ENCODE measurements at regions not wholly inside any gene's neighbourhood (a gene's known extent, or its start where the extent isn't known, plus 50 kb on each side); places are given as distances from the start of the nearest gene placed in this dataset.

DNA sequence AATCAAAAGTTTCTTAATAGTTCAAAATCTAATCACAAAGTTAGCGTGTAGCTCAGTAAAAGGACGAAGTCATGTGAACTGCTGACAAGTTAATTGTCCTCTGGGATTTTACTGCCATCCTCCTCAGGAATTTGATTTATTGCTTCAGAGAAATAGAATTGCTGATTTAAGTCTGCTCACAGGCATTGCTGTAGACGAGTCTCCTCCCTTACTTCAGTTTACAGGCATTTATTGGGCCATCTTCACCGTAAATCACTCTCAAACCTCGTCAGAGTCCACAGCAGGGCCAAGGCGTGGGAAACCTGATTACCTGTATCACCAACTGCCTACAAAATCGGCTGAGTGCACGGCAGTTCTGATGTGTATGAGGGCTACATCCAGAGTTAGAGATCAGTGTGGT is 119.1 kb upstream of the PDE10A start:
- TF ChIP-seq, protein P1, sequence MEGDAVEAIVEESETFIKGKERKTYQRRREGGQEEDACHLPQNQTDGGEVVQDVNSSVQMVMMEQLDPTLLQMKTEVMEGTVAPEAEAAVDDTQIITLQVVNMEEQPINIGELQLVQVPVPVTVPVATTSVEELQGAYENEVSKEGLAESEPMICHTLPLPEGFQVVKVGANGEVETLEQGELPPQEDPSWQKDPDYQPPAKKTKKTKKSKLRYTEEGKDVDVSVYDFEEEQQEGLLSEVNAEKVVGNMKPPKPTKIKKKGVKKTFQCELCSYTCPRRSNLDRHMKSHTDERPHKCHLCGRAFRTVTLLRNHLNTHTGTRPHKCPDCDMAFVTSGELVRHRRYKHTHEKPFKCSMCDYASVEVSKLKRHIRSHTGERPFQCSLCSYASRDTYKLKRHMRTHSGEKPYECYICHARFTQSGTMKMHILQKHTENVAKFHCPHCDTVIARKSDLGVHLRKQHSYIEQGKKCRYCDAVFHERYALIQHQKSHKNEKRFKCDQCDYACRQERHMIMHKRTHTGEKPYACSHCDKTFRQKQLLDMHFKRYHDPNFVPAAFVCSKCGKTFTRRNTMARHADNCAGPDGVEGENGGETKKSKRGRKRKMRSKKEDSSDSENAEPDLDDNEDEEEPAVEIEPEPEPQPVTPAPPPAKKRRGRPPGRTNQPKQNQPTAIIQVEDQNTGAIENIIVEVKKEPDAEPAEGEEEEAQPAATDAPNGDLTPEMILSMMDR (conservative IDR thresholded peaks at IDR 0.05), result no peak
- TF ChIP-seq ZFX (IDR thresholded peaks at IDR 0.05), result no peak
